ENCODE measurements at regions not wholly inside any gene's neighbourhood (a gene's known extent, or its start where the extent isn't known, plus 50 kb on each side); places are given as distances from the start of the nearest gene placed in this dataset.

- TF ChIP-seq, protein P1, sequence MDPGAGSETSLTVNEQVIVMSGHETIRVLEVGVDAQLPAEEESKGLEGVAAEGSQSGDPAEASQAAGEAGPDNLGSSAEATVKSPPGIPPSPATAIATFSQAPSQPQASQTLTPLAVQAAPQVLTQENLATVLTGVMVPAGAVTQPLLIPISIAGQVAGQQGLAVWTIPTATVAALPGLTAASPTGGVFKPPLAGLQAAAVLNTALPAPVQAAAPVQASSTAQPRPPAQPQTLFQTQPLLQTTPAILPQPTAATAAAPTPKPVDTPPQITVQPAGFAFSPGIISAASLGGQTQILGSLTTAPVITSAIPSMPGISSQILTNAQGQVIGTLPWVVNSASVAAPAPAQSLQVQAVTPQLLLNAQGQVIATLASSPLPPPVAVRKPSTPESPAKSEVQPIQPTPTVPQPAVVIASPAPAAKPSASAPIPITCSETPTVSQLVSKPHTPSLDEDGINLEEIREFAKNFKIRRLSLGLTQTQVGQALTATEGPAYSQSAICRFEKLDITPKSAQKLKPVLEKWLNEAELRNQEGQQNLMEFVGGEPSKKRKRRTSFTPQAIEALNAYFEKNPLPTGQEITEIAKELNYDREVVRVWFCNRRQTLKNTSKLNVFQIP (CRISPR knock-in tag; IDR thresholded peaks at IDR 0.05; ENCODE audit: borderline replicate concordance, low read depth): no peak
- no peak for TF ChIP-seq ZNF8 (CRISPR knock-in tag; IDR thresholded peaks at IDR 0.05)
- no peak for TF ChIP-seq BACH2 (CRISPR knock-in tag; IDR thresholded peaks at IDR 0.05; ENCODE audit: borderline replicate concordance)
- no peak for TF ChIP-seq ZFP3 (CRISPR knock-in tag; IDR thresholded peaks at IDR 0.05)
Observed at GRCh38 chr11:87870086-87870485, 305.2 kb downstream of the RAB38 start (continued).

DNA sequence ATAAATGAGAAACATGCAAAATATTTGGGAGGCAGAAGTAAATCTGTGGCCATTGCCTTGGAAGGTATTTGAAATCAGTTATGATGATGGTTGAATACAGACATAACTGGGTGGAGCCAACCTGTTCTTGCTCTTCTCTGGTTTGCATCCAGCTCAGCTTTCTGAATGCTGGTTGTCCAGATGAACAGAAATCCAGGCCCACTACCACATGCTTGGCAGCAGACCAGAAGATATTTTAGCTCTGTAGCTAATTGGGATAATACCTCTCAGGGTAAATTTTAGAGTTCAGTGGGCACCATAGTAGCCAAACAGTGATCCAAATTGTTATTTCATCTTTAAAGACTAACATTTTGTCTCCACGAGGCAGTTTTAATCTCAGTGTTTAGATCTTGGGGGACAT, 308.3 kb downstream of the RAB38 start:
- ATAC-seq: no peak

DNA sequence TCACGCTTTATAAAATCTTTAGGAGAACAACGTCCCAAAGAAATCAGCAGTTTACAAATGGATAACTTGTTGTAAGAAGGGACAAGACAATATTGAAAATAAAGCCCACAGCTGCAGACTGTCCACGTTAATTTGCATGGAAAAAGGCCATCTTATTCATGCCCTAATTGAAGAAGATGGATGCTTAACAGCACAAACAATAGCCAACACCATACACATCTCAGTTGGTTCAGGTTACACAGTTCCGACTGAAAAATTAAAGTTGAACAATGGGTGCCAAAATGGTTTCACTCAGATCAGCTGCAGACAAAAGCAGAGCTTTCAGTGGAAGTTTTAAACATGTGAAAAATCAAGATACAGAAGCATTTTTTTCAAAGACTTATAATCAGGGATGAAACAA, 314.2 kb downstream of the RAB38 start:
- no peak for ATAC-seq
- no peak for TF ChIP-seq ARNTL (CRISPR knock-in tag; IDR thresholded peaks at IDR 0.05; ENCODE audit: borderline replicate concordance, low read depth)
- TF ChIP-seq, protein P2, sequence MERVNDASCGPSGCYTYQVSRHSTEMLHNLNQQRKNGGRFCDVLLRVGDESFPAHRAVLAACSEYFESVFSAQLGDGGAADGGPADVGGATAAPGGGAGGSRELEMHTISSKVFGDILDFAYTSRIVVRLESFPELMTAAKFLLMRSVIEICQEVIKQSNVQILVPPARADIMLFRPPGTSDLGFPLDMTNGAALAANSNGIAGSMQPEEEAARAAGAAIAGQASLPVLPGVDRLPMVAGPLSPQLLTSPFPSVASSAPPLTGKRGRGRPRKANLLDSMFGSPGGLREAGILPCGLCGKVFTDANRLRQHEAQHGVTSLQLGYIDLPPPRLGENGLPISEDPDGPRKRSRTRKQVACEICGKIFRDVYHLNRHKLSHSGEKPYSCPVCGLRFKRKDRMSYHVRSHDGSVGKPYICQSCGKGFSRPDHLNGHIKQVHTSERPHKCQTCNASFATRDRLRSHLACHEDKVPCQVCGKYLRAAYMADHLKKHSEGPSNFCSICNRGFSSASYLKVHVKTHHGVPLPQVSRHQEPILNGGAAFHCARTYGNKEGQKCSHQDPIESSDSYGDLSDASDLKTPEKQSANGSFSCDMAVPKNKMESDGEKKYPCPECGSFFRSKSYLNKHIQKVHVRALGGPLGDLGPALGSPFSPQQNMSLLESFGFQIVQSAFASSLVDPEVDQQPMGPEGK (CRISPR knock-in tag; IDR thresholded peaks at IDR 0.05; ENCODE audit: borderline replicate concordance): no peak
- no peak for TF ChIP-seq TSHZ2 (CRISPR knock-in tag; IDR thresholded peaks at IDR 0.05)
- no peak for TF ChIP-seq BACH2 (CRISPR knock-in tag; IDR thresholded peaks at IDR 0.05; ENCODE audit: borderline replicate concordance)
- TF ChIP-seq ZFP3 (CRISPR knock-in tag; IDR thresholded peaks at IDR 0.05): no peak
- no peak for TF ChIP-seq CSDC2 (CRISPR knock-in tag; IDR thresholded peaks at IDR 0.05)
- no peak for TF ChIP-seq ZC3H10 (CRISPR knock-in tag; IDR thresholded peaks at IDR 0.05)
- no peak for TF ChIP-seq ZFP30 (CRISPR knock-in tag; IDR thresholded peaks at IDR 0.05)
- TF ChIP-seq CREB5 (CRISPR knock-in tag; IDR thresholded peaks at IDR 0.05; ENCODE audit: low read depth): no peak
- no peak for TF ChIP-seq TOX (CRISPR knock-in tag; IDR thresholded peaks at IDR 0.05; ENCODE audit: borderline replicate concordance)
- no peak for TF ChIP-seq SNAI2 (CRISPR knock-in tag; IDR thresholded peaks at IDR 0.05)
- no peak for TF ChIP-seq GLIS3 (CRISPR knock-in tag; IDR thresholded peaks at IDR 0.05)
- TF ChIP-seq ZNF8 (CRISPR knock-in tag; IDR thresholded peaks at IDR 0.05): no peak
- no peak for TF ChIP-seq ESRRG (CRISPR knock-in tag; IDR thresholded peaks at IDR 0.05)

More for the DNA sequence above, 308.3 kb downstream of the RAB38 start:
- TF ChIP-seq ZFP30 (CRISPR knock-in tag; IDR thresholded peaks at IDR 0.05): no peak
- no peak for TF ChIP-seq ISL1 (CRISPR knock-in tag; IDR thresholded peaks at IDR 0.05)
- TF ChIP-seq ZNF565 (CRISPR knock-in tag; conservative IDR thresholded peaks at IDR 0.05; ENCODE audit: low read depth): no peak
- no peak for TF ChIP-seq CSDC2 (CRISPR knock-in tag; IDR thresholded peaks at IDR 0.05)
- no peak for TF ChIP-seq ARNTL (CRISPR knock-in tag; IDR thresholded peaks at IDR 0.05; ENCODE audit: borderline replicate concordance, low read depth)
- TF ChIP-seq TSHZ2 (CRISPR knock-in tag; IDR thresholded peaks at IDR 0.05): no peak
- no peak for TF ChIP-seq GLIS3 (CRISPR knock-in tag; IDR thresholded peaks at IDR 0.05)
- TF ChIP-seq, protein P2 (CRISPR knock-in tag; IDR thresholded peaks at IDR 0.05; ENCODE audit: borderline replicate concordance): no peak
- TF ChIP-seq, protein P1 (CRISPR knock-in tag; IDR thresholded peaks at IDR 0.05; ENCODE audit: borderline replicate concordance, low read depth): no peak
- no peak for TF ChIP-seq BACH2 (CRISPR knock-in tag; IDR thresholded peaks at IDR 0.05; ENCODE audit: borderline replicate concordance)
